Activated gamma-delta T cell treated with Interleukin-2 at 50 U/mL for 16 hours (primary cell): ENCODE measurements at regions not wholly inside any gene's neighbourhood (a gene's known extent, or its start where the extent isn't known, plus 50 kb on each side); places are given as distances from the start of the nearest gene placed in this dataset.
A peak's percentile ranks its signal among the peaks of the same experiment; 100 is the strongest.
"Not testable (repeated sequence)": the region's sequence is repeated elsewhere in the genome, so short reads cannot be mapped to it uniquely, and the experiment has no call there.

Experiments
- DNase-seq: peaks from one replicate; pipeline ENCODE4 v3.0.0-alpha.2; 2020

- DNase-seq: no peak
Measured at GRCh38 chr7:55261386-55261770, 103.8 kb upstream of the LANCL2 start.

DNA sequence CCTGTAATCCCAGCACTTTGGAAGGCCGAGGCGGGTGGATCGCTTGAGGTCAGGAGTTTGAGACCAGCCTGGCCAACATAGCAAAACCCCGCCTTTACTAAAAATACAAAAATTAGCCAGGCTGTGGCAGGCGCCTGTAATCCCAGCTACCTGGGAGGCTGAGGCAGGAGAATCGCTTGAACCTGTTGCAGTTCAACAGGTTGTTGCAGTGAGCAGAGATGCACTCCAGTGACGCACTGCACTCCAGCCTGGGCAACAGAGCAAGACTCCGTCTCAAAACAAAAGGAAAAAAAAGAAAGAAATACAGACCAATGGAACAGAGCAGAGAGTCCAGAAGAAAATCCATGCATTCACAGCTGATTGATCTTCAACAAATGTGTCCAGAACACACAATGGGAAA is 99.8 kb upstream of the LANCL2 start:
- DNase-seq: not testable (repeated sequence)

GRCh38 chr7:55265836-55266642 is 99.1 kb upstream of the LANCL2 start:
- DNase-seq: no peak

- DNase-seq: no peak
Measured at GRCh38 chr7:55271069-55271626, 94.0 kb upstream of the LANCL2 start.

GRCh38 chr7:55271661-55272060 is 93.5 kb upstream of the LANCL2 start:
- no peak for DNase-seq

DNA sequence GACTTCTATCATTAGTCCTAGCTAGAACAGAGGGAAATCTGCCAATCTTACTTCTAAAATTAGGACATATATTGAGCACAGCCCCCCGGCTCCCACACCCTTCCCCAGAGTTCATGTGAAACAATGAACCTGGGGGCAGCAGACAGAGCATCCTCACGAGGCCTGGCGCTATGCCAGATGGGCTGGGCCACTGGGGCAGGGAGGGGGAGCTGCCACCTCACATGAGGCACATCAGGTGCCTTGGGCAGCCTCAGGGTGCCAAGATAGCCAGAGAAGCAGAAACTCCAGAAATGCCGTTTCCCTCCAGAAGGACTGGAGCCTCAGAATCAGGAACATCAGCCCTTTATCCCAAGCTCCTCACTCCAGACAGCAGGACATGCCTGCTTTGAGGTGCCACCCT is 92.8 kb upstream of the LANCL2 start:
- DNase-seq: no peak

- DNase-seq: no peak
Measured at GRCh38 chr7:55273186-55273980, 91.8 kb upstream of the LANCL2 start.

GRCh38 chr7:55274156-55274555 is 91.0 kb upstream of the LANCL2 start:
- no peak for DNase-seq

DNA sequence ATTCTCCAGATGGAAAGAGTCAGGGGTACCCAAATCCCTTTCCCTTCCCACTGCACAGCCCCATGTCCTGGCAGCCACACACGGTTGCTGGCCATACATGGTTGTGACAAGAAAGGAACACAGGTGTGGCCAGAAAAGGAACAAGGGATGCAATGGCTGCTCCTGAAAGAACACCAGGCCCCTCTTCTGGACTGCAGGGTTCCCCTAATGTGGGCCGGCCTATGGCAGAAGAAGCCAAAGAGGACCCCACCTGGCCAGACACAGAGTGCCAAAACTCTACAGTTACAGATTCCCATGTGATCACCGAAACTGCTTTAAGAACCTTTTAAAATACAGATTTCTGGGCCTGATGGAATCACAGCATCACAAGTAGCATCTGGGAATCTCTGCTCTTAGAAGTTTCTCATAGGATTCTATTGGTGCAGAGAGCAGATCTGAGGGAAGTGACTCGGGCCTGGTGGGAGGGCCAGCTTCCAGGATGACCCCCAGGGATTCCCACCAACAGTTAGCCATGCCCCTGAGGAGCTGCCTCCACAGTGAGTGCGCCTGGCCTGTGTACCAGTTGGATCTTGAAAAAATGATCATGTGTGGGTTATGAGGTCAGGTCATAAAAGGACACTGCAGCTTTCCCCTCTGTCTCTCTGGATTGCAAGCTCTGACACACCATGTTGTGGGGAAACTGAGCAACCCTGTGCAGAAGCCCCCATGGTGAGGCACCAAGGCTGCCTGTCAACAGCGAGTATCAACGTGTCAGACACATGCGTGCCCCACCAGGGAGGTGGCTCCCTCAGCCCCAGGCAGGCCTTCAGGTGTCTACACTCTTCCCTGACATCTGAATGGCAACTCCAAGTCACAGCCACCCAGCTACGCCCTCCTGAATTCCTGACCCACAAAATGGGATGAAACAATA is 89.6 kb upstream of the LANCL2 start:
- DNase-seq: no peak

DNA sequence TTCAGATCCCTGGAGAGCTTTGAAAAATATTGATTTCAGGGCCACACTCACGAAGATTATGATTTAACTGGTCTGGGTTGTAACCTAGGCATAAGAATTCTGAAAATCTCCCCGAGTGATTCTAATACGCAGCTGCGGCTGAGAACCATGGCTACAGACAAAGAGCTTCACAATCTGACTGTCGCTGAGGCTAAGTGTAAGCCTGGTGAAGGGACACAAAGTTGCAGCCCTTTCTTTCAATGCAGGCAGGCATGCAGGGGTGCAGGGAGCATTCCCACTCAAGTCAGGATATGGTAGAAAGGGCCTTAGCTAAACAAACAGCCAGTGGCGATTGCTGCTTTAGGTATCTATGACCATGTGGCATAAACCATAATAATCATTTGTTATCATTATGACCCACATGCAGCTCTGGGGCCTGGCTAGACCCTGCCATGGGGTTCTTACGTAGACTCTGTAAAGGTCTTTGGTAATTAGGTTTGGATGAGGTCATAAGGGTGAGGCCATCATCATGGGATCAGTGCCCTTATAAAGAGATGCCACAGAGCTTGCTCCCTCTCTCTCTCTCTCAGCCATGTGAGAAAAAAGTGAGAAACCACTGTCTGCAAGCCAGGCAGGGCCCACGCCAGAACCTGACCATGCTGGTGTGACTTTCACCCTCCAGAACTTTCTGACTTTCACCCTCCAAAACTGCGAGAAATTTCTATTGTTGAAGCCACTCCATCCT is 88.4 kb upstream of the LANCL2 start:
- no peak for DNase-seq

- DNase-seq: no peak
Measured at GRCh38 chr7:55277916-55278315, 87.2 kb upstream of the LANCL2 start.

- no peak for DNase-seq
Measured at GRCh38 chr7:55278321-55278720, 86.8 kb upstream of the LANCL2 start.

DNA sequence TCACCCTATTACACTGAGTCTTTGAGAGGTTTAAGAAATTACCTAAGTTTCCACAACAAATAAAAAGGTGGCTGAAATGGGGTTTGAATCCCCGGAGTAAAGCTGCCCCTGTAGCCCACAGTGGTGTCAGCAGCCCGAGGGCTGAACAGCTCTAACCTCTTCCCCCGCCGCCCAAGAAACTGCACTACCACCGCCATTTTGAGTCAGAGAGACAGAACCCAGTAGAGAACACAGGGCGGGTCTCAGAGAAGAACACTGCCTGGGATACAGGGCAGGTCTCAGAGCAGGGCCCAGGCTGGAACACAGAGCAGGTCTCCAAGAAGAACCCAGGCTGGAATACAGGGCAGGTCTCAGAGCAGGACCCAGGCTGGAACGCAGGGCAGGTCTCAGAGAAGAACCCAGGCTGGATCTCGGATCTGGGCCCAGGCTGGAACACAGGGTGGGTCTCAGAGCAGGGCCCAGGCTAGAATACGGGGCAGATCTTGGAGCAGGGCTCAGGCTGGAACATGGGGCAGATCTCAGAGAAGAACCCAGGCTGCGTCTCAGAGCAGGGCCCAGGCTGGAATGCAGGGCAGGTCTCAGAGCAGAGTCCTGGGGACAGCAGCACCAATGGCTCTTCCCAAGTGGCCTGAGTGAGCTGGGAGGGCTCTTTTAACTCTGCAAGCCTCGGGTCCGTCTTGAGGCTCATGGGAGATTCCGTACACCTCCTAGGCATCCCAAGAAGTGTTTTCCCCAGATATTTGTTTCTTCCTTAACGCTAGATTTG is 85.9 kb upstream of the LANCL2 start:
- no peak for DNase-seq

DNA sequence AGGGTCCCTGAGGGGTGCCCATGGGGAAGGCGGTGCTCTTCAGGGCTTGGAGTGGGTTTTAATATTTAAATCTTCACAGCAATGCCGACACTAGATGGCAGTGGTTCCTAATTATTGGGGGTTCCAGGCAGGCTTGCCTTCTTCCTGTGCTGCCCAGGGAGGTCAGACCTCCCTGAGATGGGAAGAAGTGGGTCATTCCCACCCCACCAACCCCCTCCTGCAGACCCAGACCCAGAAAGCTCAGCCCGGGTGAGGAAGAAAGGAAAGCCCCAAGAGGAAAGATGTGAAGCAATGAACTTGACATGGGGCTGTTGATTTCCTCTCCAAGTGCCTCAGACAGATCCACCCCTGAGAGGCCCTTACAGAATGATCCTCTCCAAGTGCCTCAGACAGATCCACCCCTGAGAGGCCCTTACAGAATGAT is 85.1 kb upstream of the LANCL2 start:
- DNase-seq: peak; percentile 56

DNA sequence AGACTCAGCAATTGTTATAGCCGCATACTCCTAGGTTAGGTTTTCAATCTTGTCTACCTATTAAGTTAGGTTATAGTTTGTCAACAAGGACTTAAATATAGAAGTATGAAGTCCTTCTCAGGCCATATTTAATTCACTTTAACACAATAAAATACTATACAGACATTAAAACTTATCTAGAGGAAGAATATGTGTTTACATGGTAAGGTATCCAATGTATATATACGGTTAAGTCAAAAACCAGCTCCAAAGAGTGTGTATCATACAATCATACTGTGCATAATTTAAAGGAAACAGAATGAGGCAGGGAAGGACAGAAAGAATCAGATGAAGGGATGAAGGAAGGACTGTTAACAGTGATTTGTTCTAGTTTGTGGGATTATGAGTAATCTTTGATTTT is 79.5 kb upstream of the LANCL2 start:
- no peak for DNase-seq

DNA sequence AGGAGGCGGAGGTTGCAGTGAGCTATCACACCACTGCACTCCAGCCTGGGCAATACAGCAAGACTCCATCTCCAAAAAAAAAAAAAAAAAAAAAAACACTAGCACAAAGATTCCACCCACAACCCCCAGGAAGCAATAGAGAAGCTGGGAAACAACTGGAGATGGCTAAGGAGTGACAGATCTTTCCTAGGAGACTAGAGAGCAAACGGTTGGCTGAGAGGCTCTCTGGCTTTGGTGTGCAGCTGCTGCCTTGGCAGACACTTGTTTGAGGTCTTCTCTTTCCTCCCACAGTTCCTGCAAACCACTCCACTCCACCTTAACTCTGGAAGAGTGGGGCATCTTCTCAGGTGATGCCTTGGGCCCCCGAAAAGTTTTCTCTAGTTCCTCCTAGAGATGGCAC is 78.5 kb upstream of the LANCL2 start:
- no peak for DNase-seq

- DNase-seq: no peak
Measured at GRCh38 chr7:55288070-55288824, 76.9 kb upstream of the LANCL2 start.

- no peak for DNase-seq
Measured at GRCh38 chr7:55296070-55296469, 69.1 kb upstream of the LANCL2 start.

DNA sequence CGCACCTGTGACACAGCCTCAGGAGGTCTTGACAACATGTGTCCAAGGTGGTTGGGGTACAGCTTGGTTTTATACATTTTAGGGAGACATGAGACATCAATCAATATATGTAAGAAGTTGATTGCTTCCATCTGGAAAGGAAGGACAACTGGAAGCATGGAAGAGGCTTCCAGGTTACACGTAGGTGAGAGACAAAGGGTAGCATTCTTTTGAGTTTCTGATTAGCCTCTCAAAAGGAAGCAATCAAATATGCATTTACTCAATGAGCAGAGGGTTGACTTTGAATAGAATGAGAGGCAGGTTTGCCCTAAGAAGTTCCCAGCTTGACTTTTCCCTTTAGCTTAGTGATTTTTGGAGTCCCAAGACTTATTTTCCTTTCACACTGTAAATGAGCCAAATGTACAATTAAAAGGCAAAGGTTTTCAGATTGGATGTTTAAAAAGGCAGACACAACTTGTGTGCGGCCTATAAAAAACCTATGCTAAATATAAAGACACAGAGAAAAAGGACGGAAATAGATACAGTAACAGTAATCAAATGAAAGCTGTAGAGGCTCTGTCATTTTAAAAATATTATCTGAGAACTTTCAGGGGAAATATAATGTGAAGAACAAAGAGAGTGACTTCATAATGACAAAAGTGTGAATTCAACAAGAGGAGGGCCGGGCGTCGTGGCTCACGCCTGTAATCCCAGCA is 65.7 kb upstream of the LANCL2 start:
- DNase-seq: no peak

- DNase-seq: no peak
Measured at GRCh38 chr7:55303220-55303619, 61.9 kb upstream of the LANCL2 start.
